Adrenal gland (tissue), 5 donors: ENCODE measurements at regions not wholly inside any gene's neighbourhood (a gene's known extent, or its start where the extent isn't known, plus 50 kb on each side); places are given as distances from the start of the nearest gene placed in this dataset.
"Not testable (repeated sequence)": the region's sequence is repeated elsewhere in the genome, so short reads cannot be mapped to it uniquely, and the experiment has no call there.

Experiments
- CTCF ChIP-seq, 6 experiments: fragments of 450-650 bp in 4 of 6; fragments of 200-600 bp in 2 of 6; sonication (generic) in 1 of 6; IDR thresholded peaks; 1 replicate in 5 of 6; 2 replicates in 1 of 6; pipeline versions ENCODE4 v1.5.1 to v1.8.0; 2016 to 2021; ENCODE audit warnings: antibody characterized with exemption in 6 of 6, mild to moderate bottlenecking in 2 of 6, moderate library complexity in 1 of 6
- POLR2A ChIP-seq, 2 donors: fragments of 450-650 bp; IDR thresholded peaks; one replicate each; pipeline ENCODE4 v1.6.1; 2017; ENCODE audit warnings: antibody characterized with exemption in 2 of 2, mild to moderate bottlenecking in 2 of 2, moderate library complexity in 1 of 2
- donor health status: DM: no; HTN: no; CAD: no.

DNA sequence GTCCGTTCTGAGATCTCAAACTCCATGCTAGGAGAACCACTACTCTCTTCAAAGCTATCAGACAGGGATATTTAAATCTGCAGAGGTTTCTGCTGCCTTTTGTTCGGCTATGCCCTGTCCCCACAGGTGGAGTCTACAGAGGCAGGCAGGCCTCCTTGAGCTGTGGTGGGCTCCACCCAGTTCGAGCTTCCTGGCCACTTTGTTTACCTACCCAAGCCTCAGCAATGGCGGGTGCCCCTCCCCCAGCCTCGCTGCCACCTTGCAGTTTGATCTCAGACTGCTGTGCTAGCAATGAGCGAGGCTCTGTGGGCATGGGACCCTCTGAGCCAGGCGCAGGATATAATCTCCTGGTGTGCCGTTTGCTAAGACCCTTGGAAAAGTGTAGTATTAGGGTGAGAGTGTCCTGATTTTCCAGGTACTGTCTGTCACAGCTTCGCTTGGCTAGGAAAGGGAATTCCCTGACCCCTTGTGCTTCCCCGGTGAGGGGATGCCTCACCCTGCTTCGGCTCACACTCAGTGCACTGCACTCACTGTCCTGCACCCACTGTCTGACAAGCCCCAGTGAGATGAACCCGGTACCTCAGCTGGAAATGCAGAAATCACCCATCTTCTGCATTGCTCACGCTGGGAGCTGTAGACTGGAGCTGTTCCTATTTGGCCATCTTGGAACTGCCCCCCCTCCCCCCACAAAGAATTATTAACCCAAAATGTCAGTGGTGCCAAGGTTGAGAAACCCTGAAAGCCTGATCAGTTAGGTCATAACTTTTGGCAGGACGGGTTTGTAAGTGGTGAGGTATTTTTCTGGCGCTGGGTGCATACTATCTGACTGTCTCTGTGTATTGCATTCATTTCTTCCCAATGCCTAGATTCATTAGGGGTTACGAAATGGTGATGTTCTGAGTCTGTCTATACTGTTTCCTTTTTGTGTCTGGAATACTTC is 181.4 kb downstream of the TEX29 start:
- not testable (repeated sequence) for TF ChIP-seq POLR2A, CTCF (IDR thresholded peaks at IDR 0.05)
